ENCODE measurements at regions not wholly inside any gene's neighbourhood (a gene's known extent, or its start where the extent isn't known, plus 50 kb on each side); places are given as distances from the start of the nearest gene placed in this dataset.

- TF ChIP-seq POLR2A (IDR thresholded peaks at IDR 0.05), result no peak
- TF ChIP-seq, protein P1, sequence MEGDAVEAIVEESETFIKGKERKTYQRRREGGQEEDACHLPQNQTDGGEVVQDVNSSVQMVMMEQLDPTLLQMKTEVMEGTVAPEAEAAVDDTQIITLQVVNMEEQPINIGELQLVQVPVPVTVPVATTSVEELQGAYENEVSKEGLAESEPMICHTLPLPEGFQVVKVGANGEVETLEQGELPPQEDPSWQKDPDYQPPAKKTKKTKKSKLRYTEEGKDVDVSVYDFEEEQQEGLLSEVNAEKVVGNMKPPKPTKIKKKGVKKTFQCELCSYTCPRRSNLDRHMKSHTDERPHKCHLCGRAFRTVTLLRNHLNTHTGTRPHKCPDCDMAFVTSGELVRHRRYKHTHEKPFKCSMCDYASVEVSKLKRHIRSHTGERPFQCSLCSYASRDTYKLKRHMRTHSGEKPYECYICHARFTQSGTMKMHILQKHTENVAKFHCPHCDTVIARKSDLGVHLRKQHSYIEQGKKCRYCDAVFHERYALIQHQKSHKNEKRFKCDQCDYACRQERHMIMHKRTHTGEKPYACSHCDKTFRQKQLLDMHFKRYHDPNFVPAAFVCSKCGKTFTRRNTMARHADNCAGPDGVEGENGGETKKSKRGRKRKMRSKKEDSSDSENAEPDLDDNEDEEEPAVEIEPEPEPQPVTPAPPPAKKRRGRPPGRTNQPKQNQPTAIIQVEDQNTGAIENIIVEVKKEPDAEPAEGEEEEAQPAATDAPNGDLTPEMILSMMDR (IDR thresholded peaks at IDR 0.05), result no peak
Observed at GRCh38 chr1:56033321-56034037, 545.9 kb downstream of the PLPP3 start.
